ENCODE measurements at regions not wholly inside any gene's neighbourhood (a gene's known extent, or its start where the extent isn't known, plus 50 kb on each side); places are given as distances from the start of the nearest gene placed in this dataset.
A peak's percentile ranks its signal among the peaks of the same experiment; 100 is the strongest.
"Not testable (repeated sequence)": the region's sequence is repeated elsewhere in the genome, so short reads cannot be mapped to it uniquely, and the experiment has no call there.

GRCh38 chr5:158202801-158203200 is 343.9 kb upstream of the CLINT1 start:
- no peak for DNase-seq (ENCODE audit: low spot score)

GRCh38 chr5:158200619-158201018 is 341.7 kb upstream of the CLINT1 start:
- DNase-seq (ENCODE audit: low spot score) = no peak

- no peak for DNase-seq (ENCODE audit: low spot score)
Measured at GRCh38 chr5:158198636-158199035, 339.7 kb upstream of the CLINT1 start.

- DNase-seq (ENCODE audit: low spot score) = no peak
Measured at GRCh38 chr5:158195416-158196210, 336.7 kb upstream of the CLINT1 start.

- no peak for DNase-seq (ENCODE audit: low spot score)
Measured at GRCh38 chr5:158194561-158194976, 335.6 kb upstream of the CLINT1 start.

- not testable (repeated sequence) for DNase-seq (ENCODE audit: low spot score)
Measured at GRCh38 chr5:158193395-158193794, 334.4 kb upstream of the CLINT1 start.

GRCh38 chr5:158180407-158180806 is 321.5 kb upstream of the CLINT1 start:
- no peak for DNase-seq (ENCODE audit: low spot score)

GRCh38 chr5:158179271-158179670 is 320.3 kb upstream of the CLINT1 start:
- no peak for DNase-seq (ENCODE audit: low spot score)

- no peak for DNase-seq (ENCODE audit: low spot score)
Measured at GRCh38 chr5:158178535-158178934, 319.6 kb upstream of the CLINT1 start.

- DNase-seq (ENCODE audit: low spot score) = no peak
Measured at GRCh38 chr5:158177146-158177545, 318.2 kb upstream of the CLINT1 start.

- no peak for DNase-seq (ENCODE audit: low spot score)
Measured at GRCh38 chr5:158175934-158176481, 317.1 kb upstream of the CLINT1 start.

GRCh38 chr5:158174918-158175851 is 316.2 kb upstream of the CLINT1 start:
- DNase-seq (ENCODE audit: low spot score) = peak; percentile 80

GRCh38 chr5:158174026-158174425 is 315.1 kb upstream of the CLINT1 start:
- no peak for DNase-seq (ENCODE audit: low spot score)

GRCh38 chr5:158172005-158172404 is 313.1 kb upstream of the CLINT1 start:
- no peak for DNase-seq (ENCODE audit: low spot score)

GRCh38 chr5:158170534-158170933 is 311.6 kb upstream of the CLINT1 start:
- no peak for DNase-seq (ENCODE audit: low spot score)

GRCh38 chr5:158170060-158170459 is 311.1 kb upstream of the CLINT1 start:
- no peak for DNase-seq (ENCODE audit: low spot score)

GRCh38 chr5:158166424-158166823 is 307.5 kb upstream of the CLINT1 start:
- DNase-seq (ENCODE audit: low spot score) = no peak

GRCh38 chr5:158165647-158166046 is 306.7 kb upstream of the CLINT1 start:
- DNase-seq (ENCODE audit: low spot score) = no peak

- DNase-seq (ENCODE audit: low spot score) = no peak
Measured at GRCh38 chr5:158164296-158165047, 305.5 kb upstream of the CLINT1 start.

- DNase-seq (ENCODE audit: low spot score) = no peak
Measured at GRCh38 chr5:158163451-158164295, 304.7 kb upstream of the CLINT1 start.
